Uterus (tissue), 2 donors: ENCODE measurements at regions not wholly inside any gene's neighbourhood (a gene's known extent, or its start where the extent isn't known, plus 50 kb on each side); places are given as distances from the start of the nearest gene placed in this dataset.

ENCODE experiments used
- POLR2A ChIP-seq, 2 donors: fragments of 450-650 bp; IDR thresholded peaks; one replicate each; pipeline ENCODE4 v1.6.1; 2016; ENCODE audit warnings: antibody characterized with exemption in 2 of 2, mild to moderate bottlenecking in 1 of 2, moderate library complexity in 1 of 2
- TF ChIP-seq, protein P1 (sequence below), 4 experiments: fragments of 200-600 bp in 2 of 4; fragments of 450-650 bp in 2 of 4; sonication (generic) in 2 of 4; IDR thresholded peaks; one replicate each; pipeline ENCODE4 v1.5.1; 2016 to 2019; ENCODE audit warnings: antibody characterized with exemption in 4 of 4, mild to moderate bottlenecking in 2 of 4, moderate library complexity in 1 of 4

DNA sequence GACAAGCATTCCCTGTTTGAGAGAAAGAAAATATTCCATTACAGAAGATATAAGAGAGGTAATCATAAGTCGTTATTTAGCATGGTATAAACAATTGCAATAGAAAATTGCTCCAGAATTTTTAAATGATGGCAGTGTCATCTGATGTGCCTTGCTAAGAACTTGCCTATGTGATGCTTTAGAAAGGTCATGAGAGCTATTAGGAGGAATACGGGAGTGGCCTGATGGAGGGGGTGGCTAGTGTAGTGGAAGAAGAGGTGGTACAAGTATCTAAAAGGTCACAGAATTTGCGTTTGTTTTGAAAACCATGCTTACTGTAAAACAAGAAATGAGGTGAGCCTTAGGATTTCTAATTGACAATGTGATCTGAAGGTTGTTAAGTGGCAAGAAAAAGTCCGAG lies 550.0 kb downstream of the TMX3 start:
- TF ChIP-seq, protein P1, sequence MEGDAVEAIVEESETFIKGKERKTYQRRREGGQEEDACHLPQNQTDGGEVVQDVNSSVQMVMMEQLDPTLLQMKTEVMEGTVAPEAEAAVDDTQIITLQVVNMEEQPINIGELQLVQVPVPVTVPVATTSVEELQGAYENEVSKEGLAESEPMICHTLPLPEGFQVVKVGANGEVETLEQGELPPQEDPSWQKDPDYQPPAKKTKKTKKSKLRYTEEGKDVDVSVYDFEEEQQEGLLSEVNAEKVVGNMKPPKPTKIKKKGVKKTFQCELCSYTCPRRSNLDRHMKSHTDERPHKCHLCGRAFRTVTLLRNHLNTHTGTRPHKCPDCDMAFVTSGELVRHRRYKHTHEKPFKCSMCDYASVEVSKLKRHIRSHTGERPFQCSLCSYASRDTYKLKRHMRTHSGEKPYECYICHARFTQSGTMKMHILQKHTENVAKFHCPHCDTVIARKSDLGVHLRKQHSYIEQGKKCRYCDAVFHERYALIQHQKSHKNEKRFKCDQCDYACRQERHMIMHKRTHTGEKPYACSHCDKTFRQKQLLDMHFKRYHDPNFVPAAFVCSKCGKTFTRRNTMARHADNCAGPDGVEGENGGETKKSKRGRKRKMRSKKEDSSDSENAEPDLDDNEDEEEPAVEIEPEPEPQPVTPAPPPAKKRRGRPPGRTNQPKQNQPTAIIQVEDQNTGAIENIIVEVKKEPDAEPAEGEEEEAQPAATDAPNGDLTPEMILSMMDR (IDR thresholded peaks at IDR 0.05): no peak
- TF ChIP-seq POLR2A (IDR thresholded peaks at IDR 0.05): no peak
